IPS-NIHi11 (cell line): ENCODE measurements at regions not wholly inside any gene's neighbourhood (a gene's known extent, or its start where the extent isn't known, plus 50 kb on each side); places are given as distances from the start of the nearest gene placed in this dataset.

Experiments used
- DNase-seq: peaks from one replicate; pipeline ENCODE4 v3.0.0; 2012; ENCODE audit warnings: mixed read lengths, low spot score

GRCh38 chr6:17226786-17227233, 54.4 kb upstream of the RBM24 start:
- no peak for DNase-seq

- no peak for DNase-seq
Measured at GRCh38 chr6:17227403-17227802, 53.8 kb upstream of the RBM24 start.
